ENCODE measurements at regions not wholly inside any gene's neighbourhood (a gene's known extent, or its start where the extent isn't known, plus 50 kb on each side); places are given as distances from the start of the nearest gene placed in this dataset.

DNA sequence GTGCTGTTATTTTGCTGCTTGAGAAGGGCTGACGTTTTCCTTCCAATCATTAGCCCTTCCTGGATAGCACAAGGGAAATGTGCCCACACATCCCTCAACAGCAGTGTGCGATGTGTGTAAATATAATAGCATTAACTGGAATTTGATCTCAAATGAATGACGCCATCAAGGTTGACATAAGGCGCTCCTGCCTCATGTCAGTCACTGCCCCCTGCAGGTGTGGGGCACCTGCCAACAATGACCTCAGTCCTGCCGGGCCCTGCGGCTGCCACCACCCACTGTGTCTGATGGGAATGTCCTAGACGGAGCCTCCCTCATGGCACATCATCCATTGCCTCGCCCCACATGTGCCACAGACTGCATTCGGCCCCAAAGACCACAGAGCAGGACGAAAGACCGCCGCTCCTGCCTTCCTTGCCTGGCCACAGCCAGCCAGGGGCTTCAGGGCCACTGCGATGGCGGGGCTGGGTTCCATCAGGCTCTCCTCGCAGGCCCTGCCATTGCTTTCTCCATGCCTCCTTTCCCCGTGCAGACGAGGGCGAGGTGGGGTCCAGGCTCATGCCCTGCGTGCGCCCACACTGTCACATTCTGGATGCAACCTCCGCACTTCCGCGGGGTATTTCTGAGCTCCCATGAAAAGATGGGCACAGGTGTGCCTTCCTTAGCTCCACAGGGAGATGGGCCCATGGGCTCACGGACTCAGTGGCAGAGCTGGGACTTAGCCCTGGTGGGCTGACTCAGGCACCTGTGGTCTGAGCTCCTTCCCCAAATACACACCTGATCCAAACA lies 146.7 kb downstream of the SOX1 start:
- peak; percentile 69 for DNase-seq
- H3K27ac ChIP-seq: no peak overlapping the region
- TF ChIP-seq CTCF (IDR thresholded peaks at IDR 0.05): peak; percentile 41
- no peak overlapping the region for H3K9ac ChIP-seq (ENCODE audit: low read depth in 2 of 2, low read length in 2 of 2)
- H3K4me1 ChIP-seq: no peaks in the 10 kb centered on the region
- H3K27me3 ChIP-seq: no peaks in the 10 kb centered on the region
- H3K9me3 ChIP-seq: no peaks in the 10 kb centered on the region
- intact Hi-C loops (cut with DNase I): loop anchor here (5.0 kb wide), 1 partner anchor 111 kb away; no protein-coding TSS in a partner anchor
- H3K36me3 ChIP-seq: no peaks in the 10 kb centered on the region
- no peak overlapping the region for H3K4me3 ChIP-seq

DNA sequence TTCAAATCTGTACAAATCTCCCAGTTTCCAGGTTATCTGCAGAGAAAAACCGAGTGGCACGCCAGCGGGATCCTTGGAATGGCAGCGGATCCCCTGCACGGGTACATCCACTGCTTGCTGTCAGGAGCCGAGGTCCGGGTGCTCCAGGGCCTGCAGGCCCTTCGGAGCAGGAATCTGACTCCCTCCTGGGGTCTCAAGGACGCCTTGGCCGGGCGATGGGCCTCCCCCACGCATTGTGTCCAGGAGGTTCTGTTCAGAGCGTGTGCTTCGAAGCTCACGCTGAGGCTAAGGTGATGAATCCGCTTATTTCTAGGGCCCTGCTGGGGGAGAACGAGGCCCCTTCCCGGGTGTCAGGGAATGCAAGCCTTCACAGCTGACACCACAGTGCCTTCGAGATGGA lies 148.9 kb downstream of the SOX1 start:
- no peak overlapping the region for H3K9ac ChIP-seq (ENCODE audit: low read depth in 2 of 2, low read length in 2 of 2)
- no peaks in the 10 kb centered on the region for H3K36me3 ChIP-seq
- no peaks in the 10 kb centered on the region for H3K27me3 ChIP-seq
- TF ChIP-seq CTCF (IDR thresholded peaks at IDR 0.05): no peak
- H3K9me3 ChIP-seq: no peaks in the 10 kb centered on the region
- H3K27ac ChIP-seq: no peak overlapping the region
- H3K4me1 ChIP-seq: no peaks in the 10 kb centered on the region
- intact Hi-C loops (cut with DNase I): loop anchor here (5.0 kb wide), 1 partner anchor 99 kb away; no protein-coding TSS in a partner anchor
- no peak overlapping the region for H3K4me3 ChIP-seq
- no peak for DNase-seq

- no peak for DNase-seq
- Histone ChIP-seq H3K36me3 (no peaks in the 10 kb centered on the region), H3K9ac (ENCODE audit: low read depth in 2 of 2, low read length in 2 of 2) (no peak overlapping the region), H3K27ac (no peak overlapping the region), H3K4me1 (no peaks in the 10 kb centered on the region), H3K4me3 (no peak overlapping the region), H3K27me3 (no peaks in the 10 kb centered on the region), H3K9me3 (no peaks in the 10 kb centered on the region)
- intact Hi-C loops (cut with DNase I): loop anchor here (5.0 kb wide), 1 partner anchor 100 kb away; no protein-coding TSS in a partner anchor
- TF ChIP-seq CTCF (IDR thresholded peaks at IDR 0.05): no peak
Measured at GRCh38 chr13:112217431-112217830, 150.5 kb downstream of the SOX1 start.

GRCh38 chr13:112218416-112218815 lies 151.5 kb downstream of the SOX1 start:
- no peak overlapping the region for H3K9ac ChIP-seq (ENCODE audit: low read depth in 2 of 2, low read length in 2 of 2)
- H3K9me3 ChIP-seq: no peaks in the 10 kb centered on the region
- intact Hi-C loops (cut with DNase I): loop anchor here (5.0 kb wide), 1 partner anchor 101 kb away; no protein-coding TSS in a partner anchor
- no peaks in the 10 kb centered on the region for H3K36me3 ChIP-seq
- DNase-seq: no peak
- no peak overlapping the region for H3K27ac ChIP-seq
- H3K4me1 ChIP-seq: no peaks in the 10 kb centered on the region
- no peak for TF ChIP-seq CTCF (IDR thresholded peaks at IDR 0.05)
- no peaks in the 10 kb centered on the region for H3K27me3 ChIP-seq
- no peak overlapping the region for H3K4me3 ChIP-seq

GRCh38 chr13:112219740-112220139 lies 152.8 kb downstream of the SOX1 start:
- no peak overlapping the region for H3K27ac ChIP-seq
- no peaks in the 10 kb centered on the region for H3K27me3 ChIP-seq
- H3K4me3 ChIP-seq: no peak overlapping the region
- DNase-seq: no peak
- H3K9me3 ChIP-seq: no peaks in the 10 kb centered on the region
- no peak overlapping the region for H3K9ac ChIP-seq (ENCODE audit: low read depth in 2 of 2, low read length in 2 of 2)
- no peak for TF ChIP-seq CTCF (IDR thresholded peaks at IDR 0.05)
- intact Hi-C loops (cut with DNase I): loop anchor here (5.0 kb wide), 1 partner anchor 102 kb away; no protein-coding TSS in a partner anchor
- H3K4me1 ChIP-seq: no peaks in the 10 kb centered on the region
- H3K36me3 ChIP-seq: no peaks in the 10 kb centered on the region
